HFFc6 (cell line): ENCODE measurements at regions not wholly inside any gene's neighbourhood (a gene's known extent, or its start where the extent isn't known, plus 50 kb on each side); places are given as distances from the start of the nearest gene placed in this dataset.

Source experiments
- DNase-seq: peaks from one replicate; pipeline ENCODE4 v3.0.0-alpha.2; 2018
- H3K27ac Mint-ChIP-seq: 2 replicates; pipeline ENCODE4 v1.8.0; 2020; ENCODE audit warnings: mild to moderate bottlenecking, mixed read lengths
- H3K27me3 Mint-ChIP-seq: 2 replicates; pipeline ENCODE4 v1.8.0; 2021; ENCODE audit warnings: mild to moderate bottlenecking, moderate library complexity, mixed read lengths; ENCODE audit not compliant: insufficient read depth
- H3K36me3 Mint-ChIP-seq: 2 replicates; pipeline ENCODE4 v1.8.0; 2021; ENCODE audit warnings: low read depth, mixed read lengths
- H3K4me1 Mint-ChIP-seq: 2 replicates; pipeline ENCODE4 v1.8.0; 2020; ENCODE audit warnings: low read depth, mixed read lengths
- H3K4me3 Mint-ChIP-seq: 2 replicates; pipeline ENCODE4 v1.8.0; 2020; ENCODE audit warnings: mild to moderate bottlenecking, moderate library complexity, mixed read lengths
- H3K9me3 Mint-ChIP-seq: 2 replicates; pipeline ENCODE4 v1.8.0; 2020; ENCODE audit warnings: mild to moderate bottlenecking, mixed read lengths
- TF ChIP-seq, protein P1 (sequence below): fragments of 200-600 bp; sonication (generic); IDR thresholded peaks from 2 replicates; pipeline ENCODE4 v1.5.0; 2021; ENCODE audit warnings: antibody characterized with exemption, mild to moderate bottlenecking

DNA sequence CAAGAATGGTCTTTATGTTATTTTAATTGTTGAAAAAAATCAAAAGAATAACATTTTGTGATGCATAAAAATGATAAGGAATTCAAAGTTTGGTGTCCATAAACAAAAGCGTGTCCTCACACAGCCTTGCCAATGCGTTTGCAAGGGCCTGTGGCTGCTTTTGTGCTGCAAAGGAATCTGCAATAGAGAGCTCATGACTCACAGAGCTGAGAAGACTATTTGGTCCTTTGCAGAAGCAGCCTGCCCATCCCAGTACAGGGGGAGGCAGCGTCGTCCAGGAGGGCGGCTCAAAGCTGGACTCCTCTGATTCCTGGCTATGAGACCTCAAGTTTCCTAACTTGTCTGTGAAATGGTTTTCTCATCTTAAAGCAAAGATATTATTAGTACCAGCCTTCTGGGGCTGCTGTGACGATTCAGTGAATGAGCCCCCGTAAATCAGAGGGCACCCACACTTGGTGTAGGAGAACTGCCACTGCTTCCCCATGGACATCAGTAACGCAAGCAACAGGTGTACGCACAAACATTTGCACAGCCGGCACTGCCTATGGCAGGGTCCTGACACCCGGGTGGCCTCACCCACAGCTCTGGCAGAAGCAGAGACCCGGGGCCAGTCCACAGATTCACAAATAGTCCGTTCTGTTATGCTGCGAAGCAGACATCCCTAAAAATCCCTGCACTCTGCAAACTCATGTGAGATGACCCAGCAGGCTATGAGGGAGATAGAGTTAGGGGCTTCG, 70.6 kb upstream of the ASAP2 start:
- TF ChIP-seq, protein P1, sequence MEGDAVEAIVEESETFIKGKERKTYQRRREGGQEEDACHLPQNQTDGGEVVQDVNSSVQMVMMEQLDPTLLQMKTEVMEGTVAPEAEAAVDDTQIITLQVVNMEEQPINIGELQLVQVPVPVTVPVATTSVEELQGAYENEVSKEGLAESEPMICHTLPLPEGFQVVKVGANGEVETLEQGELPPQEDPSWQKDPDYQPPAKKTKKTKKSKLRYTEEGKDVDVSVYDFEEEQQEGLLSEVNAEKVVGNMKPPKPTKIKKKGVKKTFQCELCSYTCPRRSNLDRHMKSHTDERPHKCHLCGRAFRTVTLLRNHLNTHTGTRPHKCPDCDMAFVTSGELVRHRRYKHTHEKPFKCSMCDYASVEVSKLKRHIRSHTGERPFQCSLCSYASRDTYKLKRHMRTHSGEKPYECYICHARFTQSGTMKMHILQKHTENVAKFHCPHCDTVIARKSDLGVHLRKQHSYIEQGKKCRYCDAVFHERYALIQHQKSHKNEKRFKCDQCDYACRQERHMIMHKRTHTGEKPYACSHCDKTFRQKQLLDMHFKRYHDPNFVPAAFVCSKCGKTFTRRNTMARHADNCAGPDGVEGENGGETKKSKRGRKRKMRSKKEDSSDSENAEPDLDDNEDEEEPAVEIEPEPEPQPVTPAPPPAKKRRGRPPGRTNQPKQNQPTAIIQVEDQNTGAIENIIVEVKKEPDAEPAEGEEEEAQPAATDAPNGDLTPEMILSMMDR, result no peak
- DNase-seq, result peak; percentile 34
- H3K27ac Mint-ChIP-seq, result peak overlapping the region; percentile 49; the same call in 1 of the 2 replicates
- H3K4me3 Mint-ChIP-seq, result no peak overlapping the region; the same call in 1 of the 2 replicates
- no peaks in the 10 kb centered on the region; the same call in 1 of the 2 replicates for H3K27me3 Mint-ChIP-seq
- H3K4me1 Mint-ChIP-seq, result peaks cover 22% of the 10 kb centered on the region
- H3K9me3 Mint-ChIP-seq, result peaks cover 17% of the 10 kb centered on the region
- peaks cover 10% of the 10 kb centered on the region for H3K36me3 Mint-ChIP-seq

DNA sequence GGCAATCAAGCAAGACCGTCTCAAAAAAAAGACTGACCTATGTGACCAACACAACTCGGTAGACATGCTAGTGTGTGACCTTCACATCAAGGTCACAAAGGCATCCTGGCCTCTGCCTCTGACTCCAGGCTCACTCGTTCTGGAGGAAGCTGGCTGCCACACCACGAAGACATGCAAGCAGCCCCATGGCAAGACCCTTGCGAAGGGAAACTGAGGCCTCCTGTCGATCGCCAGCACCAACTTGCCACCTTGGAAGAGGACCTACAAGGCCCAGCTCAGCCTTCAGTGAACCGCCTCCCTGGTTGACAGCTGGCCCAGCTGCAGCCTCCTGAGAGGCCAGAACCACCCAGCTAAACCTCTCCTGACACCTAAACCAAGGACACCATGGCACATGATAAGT, 79.3 kb upstream of the ASAP2 start:
- H3K4me3 Mint-ChIP-seq, result no peak overlapping the region
- no peak for DNase-seq
- no peaks in the 10 kb centered on the region for H3K36me3 Mint-ChIP-seq
- no peaks in the 10 kb centered on the region; the same call in none of the 2 replicates for H3K27me3 Mint-ChIP-seq
- TF ChIP-seq, protein P1, result no peak
- H3K27ac Mint-ChIP-seq, result no peak overlapping the region
- peaks cover 5% of the 10 kb centered on the region for H3K9me3 Mint-ChIP-seq
- no peaks in the 10 kb centered on the region for H3K4me1 Mint-ChIP-seq

DNA sequence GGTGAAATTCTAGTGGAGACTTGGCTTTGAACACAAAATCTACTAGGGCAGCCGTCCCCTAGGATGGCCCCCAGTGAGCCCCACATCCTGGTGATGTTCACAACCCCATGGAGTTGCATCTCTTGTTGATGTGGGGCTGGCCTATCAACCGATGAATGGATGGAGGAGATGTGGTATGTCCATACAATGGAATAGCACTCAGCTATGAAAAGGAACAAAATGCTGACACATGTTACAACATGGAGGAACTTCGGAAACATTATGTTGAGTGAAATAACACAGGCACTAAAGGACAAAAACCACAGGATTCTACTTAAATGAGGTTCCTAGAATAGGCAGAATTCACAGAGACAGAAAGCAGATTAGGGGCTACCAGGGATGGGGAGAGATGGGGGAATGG, 80.1 kb upstream of the ASAP2 start:
- H3K36me3 Mint-ChIP-seq, result no peaks in the 10 kb centered on the region
- H3K4me1 Mint-ChIP-seq, result no peaks in the 10 kb centered on the region
- H3K27ac Mint-ChIP-seq, result no peak overlapping the region
- peaks cover 5% of the 10 kb centered on the region; the same call in 1 of the 2 replicates for H3K9me3 Mint-ChIP-seq
- no peaks in the 10 kb centered on the region; the same call in none of the 2 replicates for H3K27me3 Mint-ChIP-seq
- H3K4me3 Mint-ChIP-seq, result no peak overlapping the region
- DNase-seq, result no peak
- TF ChIP-seq, protein P1, result no peak

DNA sequence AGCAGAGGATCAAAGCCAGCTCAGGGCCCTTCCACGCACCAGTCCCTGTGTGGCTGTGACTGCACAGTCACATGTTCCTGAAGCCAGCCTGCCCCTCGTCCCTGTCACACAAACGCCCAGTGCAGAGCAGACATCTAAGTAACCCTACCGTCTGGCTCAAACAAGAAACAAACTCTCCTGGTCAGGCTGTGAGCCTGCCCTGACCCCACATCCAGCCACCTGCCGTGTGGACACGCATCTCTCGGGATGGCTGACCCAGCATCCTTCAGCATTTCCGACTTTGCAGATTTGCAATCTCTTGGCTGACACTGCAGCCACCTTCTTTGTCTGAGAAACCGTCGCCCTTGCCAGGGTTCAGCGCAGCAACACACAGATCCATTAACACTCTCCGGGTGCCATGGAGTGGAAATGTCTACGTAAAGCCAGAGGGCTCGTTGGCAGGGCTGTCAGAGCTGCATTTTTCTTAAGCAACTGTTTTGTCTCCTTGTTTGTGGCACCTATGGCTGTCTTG, 82.3 kb upstream of the ASAP2 start:
- H3K27me3 Mint-ChIP-seq, result peaks cover 3% of the 10 kb centered on the region; the same call in 1 of the 2 replicates
- H3K36me3 Mint-ChIP-seq, result no peaks in the 10 kb centered on the region
- no peak overlapping the region for H3K4me3 Mint-ChIP-seq
- DNase-seq, result no peak
- peaks cover 5% of the 10 kb centered on the region; the same call in 1 of the 2 replicates for H3K9me3 Mint-ChIP-seq
- no peaks in the 10 kb centered on the region for H3K4me1 Mint-ChIP-seq
- no peak overlapping the region for H3K27ac Mint-ChIP-seq
- TF ChIP-seq, protein P1, result no peak

DNA sequence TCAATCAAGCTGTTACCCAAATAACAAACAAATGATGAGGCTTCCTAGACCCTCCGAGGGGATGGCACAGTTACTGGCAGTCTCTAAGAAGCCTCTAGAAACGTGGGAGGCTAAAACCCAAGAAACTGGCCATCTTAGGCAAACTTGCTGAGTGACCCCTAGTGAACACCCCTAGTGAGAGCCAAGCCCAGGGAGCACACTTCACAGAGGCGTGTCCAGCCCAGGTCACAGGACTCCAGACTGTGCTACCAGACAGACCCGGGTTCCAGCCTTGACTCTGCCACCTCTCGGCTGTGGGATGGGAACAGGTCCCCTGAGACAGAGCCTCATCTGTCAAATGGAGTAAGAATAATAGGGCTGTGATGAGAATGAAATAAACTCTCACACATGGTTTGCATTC, 83.5 kb upstream of the ASAP2 start:
- no peaks in the 10 kb centered on the region for H3K4me1 Mint-ChIP-seq
- H3K9me3 Mint-ChIP-seq, result peaks cover 5% of the 10 kb centered on the region; the same call in 1 of the 2 replicates
- no peak overlapping the region for H3K27ac Mint-ChIP-seq
- no peak overlapping the region for H3K4me3 Mint-ChIP-seq
- TF ChIP-seq, protein P1, result no peak
- H3K27me3 Mint-ChIP-seq, result peaks cover 3% of the 10 kb centered on the region; the same call in 1 of the 2 replicates
- H3K36me3 Mint-ChIP-seq, result no peaks in the 10 kb centered on the region
- no peak for DNase-seq
